G401 (cell line): ENCODE measurements at regions not wholly inside any gene's neighbourhood (a gene's known extent, or its start where the extent isn't known, plus 50 kb on each side); places are given as distances from the start of the nearest gene placed in this dataset.

Source experiments
- DNase-seq: peaks from one replicate; pipeline ENCODE4 v3.0.0-alpha.2; 2015; ENCODE audit warnings: low spot score
- in situ Hi-C: cut with HindIII; loops from 2 replicates; pipeline ENCODE4 v1.10.0; 2016; ENCODE audit warnings: low sequenced_read_pairs, mixed read lengths

- DNase-seq = no peak
- in situ Hi-C loops = no loop called here
Observed at GRCh38 chr12:18943200-18943599, 186.3 kb upstream of the PLEKHA5 start.

- no peak for DNase-seq
- in situ Hi-C loops = no loop called here
Observed at GRCh38 chr12:18946106-18946505, 183.4 kb upstream of the PLEKHA5 start.

GRCh38 chr12:18951218-18951617 is 178.3 kb upstream of the PLEKHA5 start:
- DNase-seq = no peak
- in situ Hi-C loops = no loop called here

- no peak for DNase-seq
- in situ Hi-C loops = no loop called here
Observed at GRCh38 chr12:18953505-18953904, 176.0 kb upstream of the PLEKHA5 start.

- in situ Hi-C loops = no loop called here
- no peak for DNase-seq
Observed at GRCh38 chr12:18955594-18955993, 173.9 kb upstream of the PLEKHA5 start.

GRCh38 chr12:18965203-18965602 is 164.3 kb upstream of the PLEKHA5 start:
- in situ Hi-C loops = no loop called here
- DNase-seq = no peak

GRCh38 chr12:18966954-18967353 is 162.6 kb upstream of the PLEKHA5 start:
- in situ Hi-C loops = no loop called here
- no peak for DNase-seq

GRCh38 chr12:18967814-18968213 is 161.7 kb upstream of the PLEKHA5 start:
- in situ Hi-C loops = no loop called here

GRCh38 chr12:18969512-18969911 is 160.0 kb upstream of the PLEKHA5 start:
- DNase-seq = no peak
- in situ Hi-C loops = no loop called here

More at GRCh38 chr12:18967814-18968213, 161.7 kb upstream of the PLEKHA5 start:
- DNase-seq = no peak

GRCh38 chr12:18970603-18971002 is 158.9 kb upstream of the PLEKHA5 start:
- DNase-seq = no peak

GRCh38 chr12:18971932-18972331 is 157.6 kb upstream of the PLEKHA5 start:
- in situ Hi-C loops = no loop called here

More at GRCh38 chr12:18970603-18971002, 158.9 kb upstream of the PLEKHA5 start:
- in situ Hi-C loops = no loop called here

GRCh38 chr12:18975933-18976332 is 153.6 kb upstream of the PLEKHA5 start:
- DNase-seq = no peak
- in situ Hi-C loops = no loop called here

More at GRCh38 chr12:18971932-18972331, 157.6 kb upstream of the PLEKHA5 start:
- no peak for DNase-seq

GRCh38 chr12:18979401-18980126 is 150.0 kb upstream of the PLEKHA5 start:
- no peak for DNase-seq
- in situ Hi-C loops = no loop called here

GRCh38 chr12:18981732-18982131 is 147.8 kb upstream of the PLEKHA5 start:
- in situ Hi-C loops = no loop called here
- no peak for DNase-seq

GRCh38 chr12:18982226-18982949 is 147.1 kb upstream of the PLEKHA5 start:
- in situ Hi-C loops = no loop called here
- DNase-seq = no peak

- in situ Hi-C loops = no loop called here
- DNase-seq = no peak
Observed at GRCh38 chr12:18983854-18984253, 145.7 kb upstream of the PLEKHA5 start.

- DNase-seq = no peak
- in situ Hi-C loops = no loop called here
Observed at GRCh38 chr12:18990856-18991255, 138.7 kb upstream of the PLEKHA5 start.

GRCh38 chr12:18992336-18992735 is 137.2 kb upstream of the PLEKHA5 start:
- in situ Hi-C loops = no loop called here
- DNase-seq = peak; percentile 9

- in situ Hi-C loops = no loop called here
- no peak for DNase-seq
Observed at GRCh38 chr12:18998343-18999261, 130.9 kb upstream of the PLEKHA5 start.

GRCh38 chr12:19000836-19001235 is 128.7 kb upstream of the PLEKHA5 start:
- no peak for DNase-seq
- in situ Hi-C loops = no loop called here
